ENCODE measurements at regions not wholly inside any gene's neighbourhood (a gene's known extent, or its start where the extent isn't known, plus 50 kb on each side); places are given as distances from the start of the nearest gene placed in this dataset.

GRCh38 chr11:79902493-79902892 is 461.7 kb upstream of the TENM4 start:
- DNase-seq, result no peak

- DNase-seq, result no peak
These were observed 457.1 kb upstream of the TENM4 start for GRCh38 chr11:79897896-79898295.

GRCh38 chr11:79896258-79896657 is 455.4 kb upstream of the TENM4 start:
- no peak for DNase-seq

GRCh38 chr11:79894111-79894510 is 453.3 kb upstream of the TENM4 start:
- no peak for DNase-seq

- DNase-seq, result no peak
These were observed 449.4 kb upstream of the TENM4 start for GRCh38 chr11:79890272-79890671.

- DNase-seq, result no peak
These were observed 424.1 kb upstream of the TENM4 start for GRCh38 chr11:79864882-79865281.

GRCh38 chr11:79860336-79860735 is 419.5 kb upstream of the TENM4 start:
- no peak for DNase-seq

- DNase-seq, result no peak
These were observed 416.8 kb upstream of the TENM4 start for GRCh38 chr11:79857377-79858214.

GRCh38 chr11:79852176-79852575 is 411.3 kb upstream of the TENM4 start:
- DNase-seq, result no peak

- no peak for DNase-seq
These were observed 404.3 kb upstream of the TENM4 start for GRCh38 chr11:79845002-79845709.

GRCh38 chr11:79834015-79834414 is 393.2 kb upstream of the TENM4 start:
- DNase-seq, result no peak

- DNase-seq, result no peak
These were observed 389.6 kb upstream of the TENM4 start for GRCh38 chr11:79830446-79830845.

- no peak for DNase-seq
These were observed 389.1 kb upstream of the TENM4 start for GRCh38 chr11:79829891-79830290.

GRCh38 chr11:79822766-79823165 is 381.9 kb upstream of the TENM4 start:
- DNase-seq, result no peak

- DNase-seq, result no peak
These were observed 372.7 kb upstream of the TENM4 start for GRCh38 chr11:79813551-79813950.

GRCh38 chr11:79809487-79809886 is 368.7 kb upstream of the TENM4 start:
- no peak for DNase-seq

GRCh38 chr11:79807506-79807905 is 366.7 kb upstream of the TENM4 start:
- DNase-seq, result no peak

GRCh38 chr11:79796704-79797103 is 355.9 kb upstream of the TENM4 start:
- DNase-seq, result no peak

GRCh38 chr11:79794484-79795393 is 353.9 kb upstream of the TENM4 start:
- no peak for DNase-seq

GRCh38 chr11:79794057-79794456 is 353.2 kb upstream of the TENM4 start:
- no peak for DNase-seq

- no peak for DNase-seq
These were observed 346.1 kb upstream of the TENM4 start for GRCh38 chr11:79786961-79787360.

- no peak for DNase-seq
These were observed 343.0 kb upstream of the TENM4 start for GRCh38 chr11:79783833-79784232.

GRCh38 chr11:79768343-79768742 is 327.5 kb upstream of the TENM4 start:
- DNase-seq, result no peak

Measured in DMS79 treated with DMSO at 0.1 percent for 48 hours (cell line).